Activated T-helper 9 cell treated with anti-CD3 and anti-CD28 coated beads, Interleukin-2, amount 50 U/mL, for 16 hours (primary cell): ENCODE measurements at regions not wholly inside any gene's neighbourhood (a gene's known extent, or its start where the extent isn't known, plus 50 kb on each side); places are given as distances from the start of the nearest gene placed in this dataset.

Source experiments
- DNase-seq: peaks from one replicate; pipeline ENCODE4 v3.0.0-alpha.2; 2020; ENCODE audit warnings: low read depth

GRCh38 chr13:85462792-85463425 lies 336.3 kb downstream of the SLITRK6 start:
- DNase-seq, result no peak

- DNase-seq, result no peak
Observed at GRCh38 chr13:85461621-85462020, 337.6 kb downstream of the SLITRK6 start.

GRCh38 chr13:85445534-85445933 lies 353.7 kb downstream of the SLITRK6 start:
- no peak for DNase-seq

GRCh38 chr13:85441975-85442374 lies 357.2 kb downstream of the SLITRK6 start:
- DNase-seq, result no peak

- no peak for DNase-seq
Observed at GRCh38 chr13:85441364-85441763, 357.9 kb downstream of the SLITRK6 start.

GRCh38 chr13:85436029-85436428 lies 363.2 kb downstream of the SLITRK6 start:
- no peak for DNase-seq

GRCh38 chr13:85434927-85435326 lies 364.3 kb downstream of the SLITRK6 start:
- no peak for DNase-seq

GRCh38 chr13:85432881-85433280 lies 366.3 kb downstream of the SLITRK6 start:
- no peak for DNase-seq

- no peak for DNase-seq
Observed at GRCh38 chr13:85431720-85432119, 367.5 kb downstream of the SLITRK6 start.

GRCh38 chr13:85430216-85430794 lies 368.9 kb downstream of the SLITRK6 start:
- DNase-seq, result no peak

GRCh38 chr13:85427416-85427815 lies 371.8 kb downstream of the SLITRK6 start:
- no peak for DNase-seq

GRCh38 chr13:85420136-85420535 lies 379.1 kb downstream of the SLITRK6 start:
- DNase-seq, result no peak

GRCh38 chr13:85419611-85420010 lies 379.6 kb downstream of the SLITRK6 start:
- no peak for DNase-seq

- DNase-seq, result no peak
Observed at GRCh38 chr13:85417807-85418206, 381.4 kb downstream of the SLITRK6 start.

- no peak for DNase-seq
Observed at GRCh38 chr13:85413664-85414063, 385.6 kb downstream of the SLITRK6 start.

- DNase-seq, result no peak
Observed at GRCh38 chr13:85412448-85412847, 386.8 kb downstream of the SLITRK6 start.

- DNase-seq, result no peak
Observed at GRCh38 chr13:85411591-85411990, 387.6 kb downstream of the SLITRK6 start.

- no peak for DNase-seq
Observed at GRCh38 chr13:85408415-85408814, 390.8 kb downstream of the SLITRK6 start.

- DNase-seq, result no peak
Observed at GRCh38 chr13:85406269-85406975, 392.8 kb downstream of the SLITRK6 start.

GRCh38 chr13:85405316-85405897 lies 393.8 kb downstream of the SLITRK6 start:
- no peak for DNase-seq

GRCh38 chr13:85386424-85386823 lies 412.8 kb downstream of the SLITRK6 start:
- no peak for DNase-seq

- DNase-seq, result no peak
Observed at GRCh38 chr13:85383291-85383690, 415.9 kb downstream of the SLITRK6 start.

- no peak for DNase-seq
Observed at GRCh38 chr13:85381082-85381481, 418.1 kb downstream of the SLITRK6 start.
